ENCODE measurements at regions not wholly inside any gene's neighbourhood (a gene's known extent, or its start where the extent isn't known, plus 50 kb on each side); places are given as distances from the start of the nearest gene placed in this dataset.

- TF ChIP-seq CTCF (IDR thresholded peaks at IDR 0.05; ENCODE audit: low read depth, low read length, missing control alignments): no peak
- no peak overlapping the region for H3K4me3 ChIP-seq (replicated peaks; ENCODE audit: low read depth, low read length)
- DNase-seq (ENCODE audit: extremely low read depth, low read depth): no peak
Measured at GRCh38 chr3:42037318-42037945, 53.7 kb upstream of the TRAK1 start.

- peak; percentile 56 for DNase-seq (ENCODE audit: extremely low read depth, low read depth)
Measured at GRCh38 chr3:42036483-42036823, 54.7 kb upstream of the TRAK1 start.

GRCh38 chr3:42035816-42036482 lies 55.2 kb upstream of the TRAK1 start:
- DNase-seq (ENCODE audit: extremely low read depth, low read depth): no peak
- no peak for TF ChIP-seq CTCF (IDR thresholded peaks at IDR 0.05; ENCODE audit: low read depth, low read length, missing control alignments)
- H3K4me3 ChIP-seq (replicated peaks; ENCODE audit: low read depth, low read length): no peak overlapping the region

More at GRCh38 chr3:42036483-42036823, 54.7 kb upstream of the TRAK1 start:
- H3K4me3 ChIP-seq (replicated peaks; ENCODE audit: low read depth, low read length): no peak overlapping the region
- no peak for TF ChIP-seq CTCF (IDR thresholded peaks at IDR 0.05; ENCODE audit: low read depth, low read length, missing control alignments)

- no peak overlapping the region for H3K4me3 ChIP-seq (replicated peaks; ENCODE audit: low read depth, low read length)
- no peak for TF ChIP-seq CTCF (IDR thresholded peaks at IDR 0.05; ENCODE audit: low read depth, low read length, missing control alignments)
Measured at GRCh38 chr3:42035007-42035406, 56.1 kb upstream of the TRAK1 start.

GRCh38 chr3:42033741-42034140 lies 57.4 kb upstream of the TRAK1 start:
- DNase-seq (ENCODE audit: extremely low read depth, low read depth): no peak
- no peak for TF ChIP-seq CTCF (IDR thresholded peaks at IDR 0.05; ENCODE audit: low read depth, low read length, missing control alignments)
- no peak overlapping the region for H3K4me3 ChIP-seq (replicated peaks; ENCODE audit: low read depth, low read length)

More at GRCh38 chr3:42035007-42035406, 56.1 kb upstream of the TRAK1 start:
- DNase-seq (ENCODE audit: extremely low read depth, low read depth): no peak

- no peak for DNase-seq (ENCODE audit: extremely low read depth, low read depth)
- TF ChIP-seq CTCF (IDR thresholded peaks at IDR 0.05; ENCODE audit: low read depth, low read length, missing control alignments): no peak
- H3K4me3 ChIP-seq (replicated peaks; ENCODE audit: low read depth, low read length): no peak overlapping the region
Measured at GRCh38 chr3:42032693-42033349, 58.3 kb upstream of the TRAK1 start.

All from HFF-Myc (cell line).